SIG-M5 treated with dmso at 0.1 percent for 504 hours (cell line): ENCODE measurements at regions not wholly inside any gene's neighbourhood (a gene's known extent, or its start where the extent isn't known, plus 50 kb on each side); places are given as distances from the start of the nearest gene placed in this dataset.
"Not testable (repeated sequence)": the region's sequence is repeated elsewhere in the genome, so short reads cannot be mapped to it uniquely, and the experiment has no call there.

ENCODE experiments used
- DNase-seq: peaks from one replicate; lab custom pipeline; 2025; ENCODE audit not compliant: unreplicated experiment; lab: John Stamatoyannopoulos, UW

DNA sequence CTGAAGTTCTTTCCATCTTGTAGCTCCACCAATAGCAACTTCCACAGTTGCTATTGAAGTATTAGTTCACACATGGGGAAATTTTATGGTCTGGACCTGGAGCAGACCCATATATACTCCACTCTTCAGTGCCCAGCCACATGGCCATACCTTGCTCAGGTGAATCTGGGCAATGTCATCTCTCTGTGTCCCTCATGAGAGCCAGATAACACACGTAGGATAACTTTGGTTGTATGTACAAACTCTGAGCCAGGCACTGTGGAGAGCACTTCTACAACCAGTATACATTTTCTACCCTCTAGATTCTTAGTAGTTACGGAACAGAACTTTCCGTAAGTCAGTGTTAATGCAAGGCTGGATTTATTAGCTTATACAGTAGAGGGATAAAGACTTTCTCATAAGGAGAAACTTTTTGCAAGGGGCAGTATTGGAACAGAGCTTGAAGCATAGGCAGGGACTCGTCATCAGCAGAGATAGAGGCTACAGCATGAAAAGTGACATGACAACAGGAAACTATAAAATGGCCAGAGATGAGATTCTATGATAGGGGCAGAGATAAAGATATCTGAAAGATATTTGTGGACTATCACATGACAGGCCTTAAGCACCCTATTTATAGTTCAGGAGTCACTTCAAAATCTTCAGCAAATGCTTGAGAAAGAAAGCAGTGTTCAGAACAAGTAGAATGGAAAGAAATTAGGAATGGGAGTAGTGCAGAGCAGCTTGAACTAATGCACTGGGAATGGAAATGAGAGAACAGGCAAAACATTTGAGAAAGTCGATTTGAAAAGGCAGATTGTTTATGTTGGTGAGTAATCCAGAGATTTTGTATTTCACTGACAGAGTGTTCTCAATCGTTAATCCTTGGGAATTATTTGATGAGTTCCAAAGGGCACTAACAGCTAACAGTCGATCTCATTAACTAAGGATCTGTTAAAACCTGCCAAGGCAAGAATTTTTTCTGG lies 481.8 kb downstream of the USP25 start:
- no peak for DNase-seq

DNA sequence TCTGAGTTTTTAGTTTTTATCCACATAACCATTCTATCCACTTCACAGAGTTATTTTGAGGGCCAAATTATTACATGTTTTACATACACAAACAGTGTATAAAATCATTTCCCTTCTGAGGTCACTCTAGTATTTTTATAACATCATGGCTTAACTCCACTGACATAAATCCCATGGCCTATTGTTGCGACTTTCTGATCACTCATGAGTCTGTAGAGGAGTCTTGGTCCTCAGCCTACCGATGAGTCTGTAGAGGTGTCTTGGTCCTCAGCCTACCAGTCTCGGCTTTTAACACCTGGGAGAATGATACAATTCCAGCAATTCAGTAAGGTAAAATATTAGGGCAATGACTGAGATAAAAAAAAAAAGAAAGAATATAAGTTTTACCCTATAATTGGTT lies 483.7 kb downstream of the USP25 start:
- no peak for DNase-seq

DNA sequence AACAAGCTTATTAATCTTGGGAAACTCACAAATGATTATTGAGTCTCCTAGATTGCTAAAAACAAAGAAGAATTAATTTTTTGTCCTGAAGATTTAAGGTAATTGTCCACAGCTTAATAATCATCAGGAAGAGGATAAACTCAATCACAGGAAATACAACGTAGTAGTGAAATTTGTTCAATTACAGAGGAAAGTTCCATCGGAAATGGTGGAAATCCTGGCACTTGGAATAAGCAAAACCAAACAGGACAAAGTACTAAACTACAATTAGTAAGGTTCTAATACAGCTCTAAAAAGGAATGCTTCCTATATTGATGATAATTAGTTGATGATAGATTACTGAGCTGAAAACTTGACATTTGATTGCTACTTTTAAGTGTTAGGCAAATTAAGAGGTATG lies 485.4 kb downstream of the USP25 start:
- DNase-seq = no peak

DNA sequence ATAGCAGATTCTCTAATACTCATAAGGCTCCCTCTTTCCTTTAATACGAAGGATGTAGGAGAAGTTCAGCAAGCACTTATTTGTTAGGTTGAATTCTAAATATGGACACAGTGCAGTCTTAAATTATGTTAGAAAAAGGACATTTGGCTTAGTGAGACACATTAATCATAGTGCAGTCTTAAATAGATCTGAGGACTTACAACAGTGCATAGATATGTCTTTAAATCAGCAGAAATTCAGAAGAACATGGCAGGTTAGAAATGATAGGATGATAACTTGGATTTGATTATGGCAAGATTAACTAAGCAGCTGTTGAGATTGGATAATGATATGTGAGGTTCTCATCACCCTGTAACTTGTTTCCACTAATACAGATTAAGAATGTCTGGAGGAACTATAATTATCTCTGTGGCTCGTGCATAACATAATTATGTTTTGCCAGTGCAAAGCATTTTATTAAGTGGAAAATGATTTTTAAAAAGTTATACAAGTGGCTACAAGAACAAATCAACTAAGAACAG lies 485.9 kb downstream of the USP25 start:
- DNase-seq = no peak

DNA sequence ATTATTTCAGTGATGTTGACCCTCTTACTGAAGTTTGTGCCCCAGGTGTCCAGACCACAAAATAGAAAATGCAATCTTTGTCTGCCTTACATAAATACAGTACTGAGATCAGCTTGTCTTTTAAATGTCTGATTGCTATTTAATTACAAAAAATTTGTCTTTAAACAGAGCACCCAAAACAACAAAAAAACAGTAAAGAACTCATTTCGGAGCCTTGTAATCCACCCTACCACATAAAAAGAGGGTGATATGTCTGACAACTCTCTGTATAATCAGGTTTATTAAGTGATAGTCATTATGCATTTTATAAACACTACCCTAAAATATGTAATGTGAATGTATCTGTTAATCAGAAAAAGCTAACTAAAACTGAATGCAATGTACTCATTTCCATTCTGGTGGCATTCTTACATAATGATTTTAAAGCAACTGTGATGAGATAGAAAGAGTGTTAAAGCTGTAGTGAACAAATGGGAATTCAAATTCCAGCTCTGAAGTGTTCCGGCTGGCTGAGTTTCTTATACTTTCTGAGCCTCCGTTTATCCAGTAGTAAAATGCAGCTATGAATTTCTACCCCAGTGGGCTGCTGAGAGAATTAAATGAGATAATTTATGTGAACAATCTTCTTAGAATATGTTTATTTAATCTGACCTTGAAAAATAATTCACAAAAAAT lies 486.6 kb downstream of the USP25 start:
- no peak for DNase-seq

DNA sequence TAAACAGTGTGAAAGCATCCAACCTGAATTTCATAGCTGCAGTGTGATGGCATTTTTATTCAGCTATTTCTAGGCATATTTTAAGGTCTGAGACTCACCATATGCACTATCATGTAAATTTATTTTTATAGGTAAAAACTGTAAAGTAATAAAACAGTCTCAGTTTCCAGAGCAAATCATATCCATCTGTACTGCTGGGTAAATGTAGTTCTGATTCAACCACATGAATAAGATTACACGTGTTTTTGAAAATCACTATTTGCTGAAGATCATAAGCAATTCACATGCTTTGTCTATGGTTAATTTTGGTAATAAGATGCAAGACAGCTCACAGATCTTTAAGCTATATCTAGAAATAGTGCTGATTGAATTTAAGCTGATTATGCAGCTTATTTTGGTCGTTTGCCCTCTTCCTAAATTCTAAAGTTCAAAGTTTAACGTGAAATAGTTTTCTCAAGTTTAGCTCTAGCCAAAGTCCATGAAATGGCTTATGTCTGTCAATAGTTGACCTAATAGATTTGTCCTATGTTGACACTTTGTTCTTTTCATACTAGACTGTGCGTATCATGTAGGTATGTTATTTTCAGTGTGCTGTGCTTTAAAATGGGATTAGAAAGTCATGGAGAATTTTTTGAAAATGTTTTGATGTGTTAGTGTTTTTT lies 489.0 kb downstream of the USP25 start:
- DNase-seq = no peak

DNA sequence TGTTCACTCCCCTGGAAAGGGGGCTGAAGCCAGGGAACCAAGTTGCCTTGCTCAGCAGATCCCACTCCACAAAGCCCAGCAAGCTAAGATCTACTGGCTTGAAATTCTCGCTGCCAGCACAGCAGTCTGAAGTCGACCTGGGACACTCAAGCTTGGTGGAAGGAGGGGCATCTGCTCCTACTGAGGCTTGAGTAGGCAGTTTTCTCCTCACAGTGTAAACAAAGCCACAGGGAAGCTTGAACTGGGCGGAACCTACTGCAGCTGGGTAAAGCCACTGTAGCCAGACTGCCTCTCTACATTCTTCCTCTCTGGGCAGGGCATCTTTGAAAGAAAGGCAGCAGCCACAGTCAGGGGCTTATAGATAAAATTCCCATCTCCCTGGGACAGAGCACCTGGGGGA lies 495.0 kb downstream of the USP25 start:
- not testable (repeated sequence) for DNase-seq

DNA sequence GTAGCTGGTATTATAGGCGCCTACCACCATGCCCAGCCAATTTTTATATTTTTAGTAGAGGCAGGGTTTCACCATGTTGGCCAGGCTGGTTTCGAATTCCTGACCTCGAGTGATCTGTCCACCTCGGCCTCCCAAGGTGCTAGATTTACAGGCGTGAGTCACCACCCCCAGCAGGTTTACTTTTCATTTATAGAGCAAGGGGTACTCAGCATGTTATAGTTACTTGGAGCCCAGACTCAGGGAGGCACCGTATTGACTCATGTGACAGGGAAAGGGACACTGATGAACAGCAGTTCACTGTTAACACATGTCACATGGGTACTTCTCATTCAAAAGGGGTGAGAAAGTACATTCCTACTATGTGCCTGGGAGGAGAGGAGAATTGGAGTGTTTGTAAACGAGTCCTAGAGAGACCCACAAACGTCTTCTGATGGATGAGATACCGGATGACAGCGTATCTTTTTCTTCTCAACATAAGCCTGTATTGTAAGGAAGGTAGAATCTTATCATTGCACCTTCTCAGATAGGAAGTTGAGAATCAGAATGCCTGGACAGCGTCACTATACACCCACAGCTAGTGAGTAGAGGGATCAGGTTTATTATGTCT lies 510.0 kb downstream of the USP25 start:
- DNase-seq = no peak

DNA sequence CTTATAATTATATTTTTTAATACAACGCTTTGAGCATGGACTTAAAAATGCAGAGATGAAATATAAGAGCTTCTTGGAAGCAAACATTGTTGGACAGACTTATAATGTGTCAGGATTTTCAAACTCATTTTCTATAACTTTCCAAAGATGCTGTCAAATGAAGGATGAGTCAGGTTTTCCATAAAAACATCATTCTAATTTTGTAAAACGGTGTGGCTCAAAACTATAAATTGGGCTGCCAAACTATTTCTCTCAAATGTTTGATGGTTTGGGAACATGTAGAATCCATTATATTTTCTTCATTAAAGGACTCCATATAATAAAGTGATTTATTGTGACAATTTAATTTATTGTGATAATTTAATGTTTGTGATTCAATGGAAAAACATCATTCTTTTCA lies 511.2 kb downstream of the USP25 start:
- DNase-seq = no peak

DNA sequence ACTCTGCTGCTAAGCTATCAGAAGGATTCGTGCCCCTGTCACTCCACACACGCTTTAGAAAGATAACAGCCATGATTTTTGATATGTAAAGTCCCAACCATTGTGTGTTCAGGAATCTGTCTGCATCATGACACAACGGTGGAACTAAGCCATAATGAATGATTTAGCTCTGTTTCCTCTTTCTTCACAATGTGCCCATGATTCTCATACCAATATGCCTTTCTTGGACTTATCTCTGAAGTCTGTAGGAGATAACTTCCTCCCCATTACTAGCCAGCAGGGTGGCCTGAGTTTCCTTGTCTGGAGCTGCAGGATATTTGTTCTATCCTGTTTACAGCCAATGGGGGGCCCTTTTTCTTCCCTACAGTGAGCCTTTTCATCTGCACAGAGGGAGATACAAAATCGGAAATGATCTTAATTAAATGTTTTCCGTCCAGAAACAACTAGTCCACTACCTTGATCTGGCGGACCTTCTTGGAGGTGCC lies 511.7 kb downstream of the USP25 start:
- no peak for DNase-seq

DNA sequence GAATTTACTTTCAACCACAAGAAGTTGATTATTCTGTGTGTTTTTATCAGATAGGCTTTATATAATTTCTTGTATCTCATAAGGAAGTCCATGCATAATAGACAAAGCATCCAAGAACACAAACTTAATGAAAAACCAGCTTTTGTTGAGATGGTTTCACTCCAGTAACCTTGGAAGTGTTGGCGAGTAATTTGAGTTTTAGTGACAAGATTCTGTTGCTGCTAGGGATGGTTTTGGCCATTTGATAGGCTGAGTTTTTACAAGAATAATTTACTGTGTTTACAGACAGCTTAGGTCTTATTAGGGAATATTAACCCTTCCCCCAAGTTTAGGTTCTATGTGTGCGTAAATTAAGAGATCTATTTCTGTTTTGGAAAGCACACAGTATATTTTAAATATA lies 513.6 kb downstream of the USP25 start:
- DNase-seq = no peak

DNA sequence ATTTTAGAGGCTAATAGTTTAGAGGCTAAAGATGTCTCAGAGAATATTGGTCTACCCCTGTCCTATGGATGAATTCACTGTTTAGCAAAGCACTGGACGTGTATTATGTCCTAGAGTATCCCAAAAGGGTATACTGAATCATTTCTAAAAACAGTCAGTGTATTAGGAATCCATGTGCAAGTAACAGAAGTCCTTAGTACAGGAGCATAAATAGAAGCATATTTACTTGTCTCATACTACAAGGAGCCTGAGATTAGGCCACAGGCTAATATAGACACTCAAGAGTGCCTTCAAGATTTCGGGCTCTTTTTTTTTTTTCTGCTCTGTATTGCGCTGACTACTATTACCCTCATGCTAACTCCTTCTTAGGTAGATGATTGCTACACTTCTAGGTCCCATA lies 518.9 kb downstream of the USP25 start:
- DNase-seq = no peak

DNA sequence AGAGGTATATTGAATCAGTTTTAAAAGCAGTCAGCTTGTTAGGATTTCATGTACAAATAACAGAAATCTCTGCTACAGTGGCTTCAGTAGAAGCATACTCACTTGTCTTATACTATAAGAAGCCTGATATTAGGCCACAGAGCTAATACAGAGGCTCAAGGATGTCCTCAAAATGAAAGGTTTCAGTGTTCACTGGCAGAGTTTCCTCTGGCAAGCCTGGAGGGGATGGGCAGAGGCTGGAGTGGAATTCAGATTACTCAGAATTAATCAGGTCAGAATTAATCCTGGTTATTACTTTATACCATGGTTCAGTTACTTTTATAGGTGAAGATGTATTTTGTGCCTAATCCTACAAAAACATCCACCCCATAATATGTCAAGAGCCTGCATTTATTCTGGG lies 520.5 kb downstream of the USP25 start:
- no peak for DNase-seq

DNA sequence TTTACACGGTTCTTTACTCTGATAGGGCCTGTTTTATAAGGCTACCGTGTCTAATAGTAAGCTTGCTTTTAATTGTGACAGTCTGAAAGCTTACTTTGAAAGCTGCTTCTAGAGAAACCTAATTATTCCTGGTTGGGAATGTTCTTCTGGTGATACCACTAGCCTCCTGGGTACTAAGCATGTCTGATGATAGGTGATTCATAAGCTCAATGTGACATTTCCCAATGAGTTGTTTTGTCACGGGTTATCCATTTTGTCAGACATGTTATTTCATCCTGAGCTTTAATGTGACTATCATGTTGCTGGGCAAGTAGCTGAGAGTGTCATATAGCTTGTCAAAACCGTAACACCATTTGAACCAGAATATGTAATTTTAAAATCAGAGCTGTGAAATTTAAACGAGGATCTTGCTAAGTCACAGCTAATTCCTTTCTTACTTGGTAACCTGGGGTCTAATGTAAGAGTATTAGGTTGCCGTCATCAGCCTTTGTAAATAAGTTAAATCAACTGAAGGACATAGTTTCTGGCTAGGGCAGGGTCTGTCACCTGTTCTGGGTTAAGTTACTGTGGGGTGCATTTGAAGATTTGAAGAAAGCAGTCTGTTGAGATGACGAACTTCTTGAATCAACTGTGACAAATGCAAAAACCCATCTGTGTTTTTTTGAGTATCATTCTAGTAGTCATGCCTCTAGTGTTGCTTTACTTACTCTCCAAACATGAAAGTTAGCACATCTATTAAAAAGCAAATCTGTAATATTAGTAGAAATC lies 529.2 kb downstream of the USP25 start:
- DNase-seq = no peak

DNA sequence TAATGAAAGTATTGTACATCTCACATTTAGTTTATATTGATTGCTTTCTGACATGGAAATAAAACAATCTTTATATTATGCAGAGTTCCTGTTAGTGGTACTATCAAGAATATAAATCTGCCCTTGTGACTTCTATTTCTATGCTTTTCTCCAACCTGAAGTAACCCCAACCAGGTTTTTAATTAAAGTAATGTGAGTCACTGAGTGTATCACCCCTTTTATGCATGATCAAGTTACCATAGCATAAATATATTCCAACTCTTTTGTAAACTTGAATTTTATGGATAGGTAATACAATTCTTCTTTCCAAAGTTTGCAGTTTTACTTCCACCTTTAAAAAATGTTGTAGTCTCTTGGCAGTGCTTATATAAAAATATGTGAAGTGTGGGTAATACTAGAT lies 532.3 kb downstream of the USP25 start:
- no peak for DNase-seq

DNA sequence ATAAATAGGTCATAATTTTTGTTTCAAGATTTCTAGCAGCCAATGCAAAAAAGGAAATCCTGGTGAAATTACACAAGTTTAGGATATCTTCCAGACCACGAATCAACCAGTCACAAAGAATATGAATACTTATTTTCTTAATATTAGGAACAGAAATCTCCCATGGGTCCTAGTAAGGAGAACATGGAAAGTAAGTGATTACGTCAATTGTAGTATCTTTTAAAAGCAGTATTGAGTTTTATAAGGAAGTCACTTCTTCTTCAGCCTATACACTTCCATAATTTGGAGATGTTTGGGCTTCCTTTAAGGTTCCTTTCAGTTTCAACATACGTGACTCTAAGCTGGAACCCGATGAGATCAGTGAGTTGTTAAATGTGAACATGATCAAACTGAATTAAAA lies 534.5 kb downstream of the USP25 start:
- peak; percentile 46 for DNase-seq

DNA sequence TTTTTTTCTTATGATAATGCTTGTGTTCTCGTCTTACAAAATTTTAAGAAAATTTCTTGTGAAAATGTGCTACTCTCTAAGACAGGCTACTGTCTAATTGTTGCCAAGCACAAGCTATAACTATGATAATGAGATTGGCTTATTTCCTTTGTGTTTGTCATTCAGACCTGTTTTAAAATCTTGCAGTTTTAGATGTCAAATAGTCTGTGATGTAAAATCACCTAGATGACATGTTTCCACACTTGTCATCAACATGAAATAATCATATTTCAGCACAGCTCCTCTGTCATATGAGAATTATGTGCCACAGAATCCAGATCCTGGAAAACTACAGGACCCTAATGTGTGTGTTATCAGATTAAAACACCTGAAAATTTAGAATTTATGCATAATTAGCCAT lies 539.7 kb downstream of the USP25 start:
- DNase-seq = no peak

DNA sequence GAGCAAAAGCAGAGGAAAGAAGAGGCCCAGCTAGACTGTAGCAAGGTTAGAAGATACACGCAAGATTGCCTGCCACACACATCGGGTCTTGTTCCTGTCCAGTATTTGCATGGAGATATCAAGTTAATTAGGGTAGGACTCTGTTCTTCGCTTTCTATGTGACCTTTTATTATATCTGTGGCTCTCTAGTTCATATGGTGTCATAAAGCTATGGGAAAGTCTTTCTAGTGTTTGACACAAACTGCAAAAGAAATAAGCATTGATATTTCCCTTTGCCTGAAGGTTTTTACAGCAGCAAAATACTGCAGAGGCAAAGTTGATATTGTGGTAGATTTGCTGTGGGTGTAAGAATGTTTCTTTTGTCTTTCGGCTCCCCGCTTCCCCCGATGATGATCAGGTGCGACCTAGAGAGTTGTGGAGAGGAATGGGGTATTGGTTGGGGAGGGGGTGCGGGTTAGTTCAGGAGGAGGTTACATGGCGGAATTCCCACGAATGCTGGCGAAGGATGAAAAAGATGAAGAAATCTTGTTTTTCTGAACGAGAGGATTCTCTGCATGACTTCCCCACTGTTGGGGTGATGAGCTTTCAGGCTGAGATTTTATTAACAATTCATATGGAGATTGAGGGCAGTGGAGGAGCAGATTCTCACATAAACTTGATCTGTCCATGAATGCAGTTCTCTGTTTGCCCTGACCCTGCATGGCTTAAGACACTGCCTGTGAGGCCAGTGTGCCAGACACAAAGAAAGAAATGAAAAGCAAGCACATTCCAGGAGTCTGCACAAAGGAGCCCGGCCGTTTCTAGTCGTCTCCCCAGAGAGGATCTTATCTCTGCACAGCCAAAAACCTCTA lies 550.2 kb downstream of the USP25 start:
- DNase-seq = no peak

DNA sequence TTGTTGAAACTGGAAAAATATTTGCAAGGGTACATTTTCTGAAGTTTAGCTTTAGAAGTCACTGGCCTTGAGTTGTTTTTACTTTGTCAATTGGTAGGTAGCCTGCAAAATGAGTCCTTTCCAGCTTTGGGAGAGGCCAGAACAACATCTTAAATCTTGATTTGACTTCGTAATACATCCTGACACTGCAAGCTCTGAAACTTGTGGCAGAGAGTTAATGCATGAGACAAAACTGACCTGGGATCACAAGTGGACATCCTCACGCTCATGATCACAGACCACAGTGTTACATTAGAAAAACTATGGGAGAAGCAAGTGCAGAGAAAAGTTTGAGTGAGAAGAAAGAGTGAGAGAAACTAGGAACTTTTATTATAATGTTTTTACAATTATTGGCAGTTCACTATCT lies 550.9 kb downstream of the USP25 start:
- DNase-seq = no peak
